ENCODE measurements at regions not wholly inside any gene's neighbourhood (a gene's known extent, or its start where the extent isn't known, plus 50 kb on each side); places are given as distances from the start of the nearest gene placed in this dataset.

GRCh38 chr10:61142987-61143386 is 199.0 kb upstream of the RHOBTB1 start:
- BruUV-seq (replicated peaks), result no TSS peak
- peaks cover 14% of the 10 kb centered on the region for H3K4me1 Mint-ChIP-seq (ENCODE audit: low read depth, unreplicated experiment)
- no peak for DNase-seq
- H3K9me3 Mint-ChIP-seq (ENCODE audit: low read depth, unreplicated experiment), result no peaks in the 10 kb centered on the region
- H3K36me3 Mint-ChIP-seq (ENCODE audit: insufficient read depth, unreplicated experiment), result no peaks in the 10 kb centered on the region
- no peaks in the 10 kb centered on the region for H3K27me3 Mint-ChIP-seq (ENCODE audit: unreplicated experiment)
- no peak overlapping the region for H3K4me3 Mint-ChIP-seq (ENCODE audit: low read depth, unreplicated experiment)
- CTCF ChIA-PET, result no interaction called here
- no peak for TF ChIP-seq CTCF (IDR thresholded peaks at IDR 0.05; ENCODE audit: unreplicated experiment)
- H3K27ac Mint-ChIP-seq (ENCODE audit: unreplicated experiment), result no peak overlapping the region
- intact Hi-C loops (cut with micrococcal nuclease; ENCODE audit: unreplicated experiment), result loop anchor here (5.0 kb wide), 1 partner anchor 689 kb away; no protein-coding TSS in a partner anchor

GRCh38 chr10:61140765-61141392 is 196.9 kb upstream of the RHOBTB1 start:
- no peak overlapping the region for H3K27ac Mint-ChIP-seq (ENCODE audit: unreplicated experiment)
- DNase-seq, result peak; percentile 26
- TF ChIP-seq CTCF (IDR thresholded peaks at IDR 0.05; ENCODE audit: unreplicated experiment), result peak; percentile 51
- BruUV-seq (replicated peaks), result no TSS peak
- no peak overlapping the region for H3K4me3 Mint-ChIP-seq (ENCODE audit: low read depth, unreplicated experiment)
- intact Hi-C loops (cut with micrococcal nuclease; ENCODE audit: unreplicated experiment), result loop anchor here (1.0 to 5.0 kb wide), 2 partner anchors 143 to 691 kb away; no protein-coding TSS in a partner anchor
- peaks cover 14% of the 10 kb centered on the region for H3K4me1 Mint-ChIP-seq (ENCODE audit: low read depth, unreplicated experiment)
- CTCF ChIA-PET, result interaction anchor here (0.7 kb wide), 3 partner anchors 114 to 181 kb away, joined by 3 read pairs; no protein-coding TSS in a partner anchor
- no peaks in the 10 kb centered on the region for H3K9me3 Mint-ChIP-seq (ENCODE audit: low read depth, unreplicated experiment)
- H3K36me3 Mint-ChIP-seq (ENCODE audit: insufficient read depth, unreplicated experiment), result no peaks in the 10 kb centered on the region
- H3K27me3 Mint-ChIP-seq (ENCODE audit: unreplicated experiment), result no peaks in the 10 kb centered on the region

- H3K4me1 Mint-ChIP-seq (ENCODE audit: low read depth, unreplicated experiment), result peaks cover 14% of the 10 kb centered on the region
- CTCF ChIA-PET, result interaction anchor here (1.1 kb wide), 1 partner anchor 127 kb away, joined by 3 read pairs; no protein-coding TSS in a partner anchor
- H3K27ac Mint-ChIP-seq (ENCODE audit: unreplicated experiment), result no peak overlapping the region
- no peaks in the 10 kb centered on the region for H3K9me3 Mint-ChIP-seq (ENCODE audit: low read depth, unreplicated experiment)
- no peak overlapping the region for H3K4me3 Mint-ChIP-seq (ENCODE audit: low read depth, unreplicated experiment)
- no peaks in the 10 kb centered on the region for H3K36me3 Mint-ChIP-seq (ENCODE audit: insufficient read depth, unreplicated experiment)
- intact Hi-C loops (cut with micrococcal nuclease; ENCODE audit: unreplicated experiment), result no loop called here
- no peaks in the 10 kb centered on the region for H3K27me3 Mint-ChIP-seq (ENCODE audit: unreplicated experiment)
- no peak for DNase-seq
- TF ChIP-seq CTCF (IDR thresholded peaks at IDR 0.05; ENCODE audit: unreplicated experiment), result no peak
- no TSS peak for BruUV-seq (replicated peaks)
Observed at GRCh38 chr10:61139592-61139953, 195.6 kb upstream of the RHOBTB1 start.

GRCh38 chr10:61138708-61139591 is 195.0 kb upstream of the RHOBTB1 start:
- no peak for TF ChIP-seq CTCF (IDR thresholded peaks at IDR 0.05; ENCODE audit: unreplicated experiment)
- no TSS peak for BruUV-seq (replicated peaks)
- Mint-ChIP-seq H3K27me3 (ENCODE audit: unreplicated experiment) (no peaks in the 10 kb centered on the region), H3K4me3 (ENCODE audit: low read depth, unreplicated experiment) (no peak overlapping the region), H3K4me1 (ENCODE audit: low read depth, unreplicated experiment) (peaks cover 14% of the 10 kb centered on the region), H3K9me3 (ENCODE audit: low read depth, unreplicated experiment) (no peaks in the 10 kb centered on the region), H3K27ac (ENCODE audit: unreplicated experiment) (no peak overlapping the region), H3K36me3 (ENCODE audit: insufficient read depth, unreplicated experiment) (no peaks in the 10 kb centered on the region)
- CTCF ChIA-PET, result interaction anchor here (1.1 kb wide), 1 partner anchor 127 kb away, joined by 3 read pairs; no protein-coding TSS in a partner anchor
- intact Hi-C loops (cut with micrococcal nuclease; ENCODE audit: unreplicated experiment), result no loop called here
- no peak for DNase-seq
